ENCODE measurements at regions not wholly inside any gene's neighbourhood (a gene's known extent, or its start where the extent isn't known, plus 50 kb on each side); places are given as distances from the start of the nearest gene placed in this dataset.

DNA sequence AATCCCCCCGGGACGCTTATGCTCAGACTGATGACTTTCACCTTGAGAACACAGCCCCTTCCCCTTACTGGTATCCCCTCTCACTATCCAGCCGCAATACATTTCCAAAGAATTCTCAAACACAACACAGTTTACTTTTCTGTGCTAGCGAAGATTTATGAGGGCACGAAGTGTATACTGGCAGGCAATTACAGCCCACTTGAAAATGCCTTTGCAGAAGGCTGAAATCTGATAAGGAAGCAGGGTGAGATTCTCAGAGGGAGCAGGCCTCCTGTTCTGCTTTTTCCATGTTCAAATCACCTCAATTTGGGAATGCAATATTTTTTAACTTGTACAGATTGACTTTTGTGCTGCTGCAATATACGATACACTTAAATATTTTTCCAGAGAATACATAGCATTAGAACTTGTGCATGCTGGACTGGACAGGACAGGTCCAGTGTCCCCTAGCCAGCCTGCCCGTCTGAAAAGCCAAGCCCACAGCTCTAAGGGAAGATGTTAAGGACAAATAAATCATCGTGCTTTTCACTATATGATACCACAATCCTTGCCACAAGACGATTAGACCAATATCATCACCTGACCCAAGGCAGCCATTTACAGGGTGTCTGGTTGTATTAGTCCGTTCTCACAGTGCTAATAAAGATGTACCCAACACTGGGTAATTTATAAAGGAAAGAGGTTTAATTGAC, 262.1 kb downstream of the EPHA4 start:
- H3K27ac ChIP-seq = no peak overlapping the region
- no peaks in the 10 kb centered on the region for H3K4me1 ChIP-seq (replicated peaks in 1 of 2)
- intact Hi-C loops (cut with DNase I) = no loop called here
- no peaks in the 10 kb centered on the region for H3K36me3 ChIP-seq (replicated peaks in 1 of 2)
- no peak for DNase-seq
- H3K27me3 ChIP-seq = no peaks in the 10 kb centered on the region
- no peak for TF ChIP-seq POLR2A (IDR thresholded peaks at IDR 0.05)
- TF ChIP-seq, protein P1, sequence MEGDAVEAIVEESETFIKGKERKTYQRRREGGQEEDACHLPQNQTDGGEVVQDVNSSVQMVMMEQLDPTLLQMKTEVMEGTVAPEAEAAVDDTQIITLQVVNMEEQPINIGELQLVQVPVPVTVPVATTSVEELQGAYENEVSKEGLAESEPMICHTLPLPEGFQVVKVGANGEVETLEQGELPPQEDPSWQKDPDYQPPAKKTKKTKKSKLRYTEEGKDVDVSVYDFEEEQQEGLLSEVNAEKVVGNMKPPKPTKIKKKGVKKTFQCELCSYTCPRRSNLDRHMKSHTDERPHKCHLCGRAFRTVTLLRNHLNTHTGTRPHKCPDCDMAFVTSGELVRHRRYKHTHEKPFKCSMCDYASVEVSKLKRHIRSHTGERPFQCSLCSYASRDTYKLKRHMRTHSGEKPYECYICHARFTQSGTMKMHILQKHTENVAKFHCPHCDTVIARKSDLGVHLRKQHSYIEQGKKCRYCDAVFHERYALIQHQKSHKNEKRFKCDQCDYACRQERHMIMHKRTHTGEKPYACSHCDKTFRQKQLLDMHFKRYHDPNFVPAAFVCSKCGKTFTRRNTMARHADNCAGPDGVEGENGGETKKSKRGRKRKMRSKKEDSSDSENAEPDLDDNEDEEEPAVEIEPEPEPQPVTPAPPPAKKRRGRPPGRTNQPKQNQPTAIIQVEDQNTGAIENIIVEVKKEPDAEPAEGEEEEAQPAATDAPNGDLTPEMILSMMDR (IDR thresholded peaks at IDR 0.05) = no peak
- H3K4me3 ChIP-seq = no peak overlapping the region
- H3K9me3 ChIP-seq (replicated peaks in 1 of 3) = no peaks in the 10 kb centered on the region
- 80 to 87% (median 84%) methylated on average over 10 of the region's 10 CpGs for WGBS, 4 donors

DNA sequence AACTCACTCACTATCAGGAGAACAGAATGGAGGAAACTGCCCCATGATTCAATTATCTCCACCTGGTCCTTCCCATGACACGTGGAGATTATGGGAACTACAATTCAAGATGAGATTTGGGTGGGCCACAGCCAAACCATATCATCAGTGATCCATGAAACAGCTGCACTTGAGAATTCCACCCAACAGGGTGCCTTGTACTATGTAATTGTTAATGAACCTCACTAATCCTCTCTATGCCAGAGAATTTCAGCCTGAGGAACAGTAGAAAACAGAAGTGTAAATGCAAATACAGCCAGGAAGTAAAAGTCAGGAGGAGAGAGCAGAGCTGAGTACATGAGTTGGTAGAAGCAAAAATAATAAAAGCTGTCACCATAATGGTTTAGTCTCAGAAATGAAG, 261.4 kb downstream of the EPHA4 start:
- WGBS, 4 donors = 82 to 95% (median 92%) methylated on average over 1 of the region's 1 CpG
- no peak for TF ChIP-seq POLR2A (IDR thresholded peaks at IDR 0.05)
- TF ChIP-seq, protein P1 (IDR thresholded peaks at IDR 0.05) = no peak
- H3K27me3 ChIP-seq = no peaks in the 10 kb centered on the region
- intact Hi-C loops (cut with DNase I) = no loop called here
- H3K4me1 ChIP-seq (replicated peaks in 1 of 2) = no peaks in the 10 kb centered on the region
- H3K4me3 ChIP-seq = no peak overlapping the region
- H3K9me3 ChIP-seq (replicated peaks in 1 of 3) = no peaks in the 10 kb centered on the region
- H3K27ac ChIP-seq = no peak overlapping the region
- no peaks in the 10 kb centered on the region for H3K36me3 ChIP-seq (replicated peaks in 1 of 2)
- DNase-seq = no peak

DNA sequence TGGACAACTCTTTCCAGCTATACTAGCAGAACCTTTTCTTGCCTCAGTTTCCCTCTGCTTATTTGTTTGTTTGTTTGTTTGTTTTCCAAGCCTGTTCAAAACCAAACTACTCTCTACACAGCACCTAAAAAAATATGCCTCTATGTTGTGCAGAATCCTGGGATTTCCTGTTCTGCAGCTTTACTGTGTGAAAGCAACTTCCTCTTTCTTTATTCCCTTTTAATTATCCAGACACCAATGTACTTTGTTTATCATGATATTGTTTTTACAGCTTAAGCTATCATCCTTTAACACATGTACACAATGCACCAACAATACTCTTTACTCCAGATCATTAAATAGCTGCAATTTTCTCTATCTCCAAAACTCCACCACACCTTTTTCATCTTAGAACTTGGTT, 259.5 kb downstream of the EPHA4 start:
- intact Hi-C loops (cut with DNase I) = no loop called here
- DNase-seq = no peak
- Histone ChIP-seq H3K4me3 (no peak overlapping the region), H3K9me3 (replicated peaks in 1 of 3) (no peaks in the 10 kb centered on the region), H3K27ac (no peak overlapping the region), H3K36me3 (replicated peaks in 1 of 2) (no peaks in the 10 kb centered on the region), H3K4me1 (replicated peaks in 1 of 2) (no peaks in the 10 kb centered on the region), H3K27me3 (no peaks in the 10 kb centered on the region)
- TF ChIP-seq, protein P1 (IDR thresholded peaks at IDR 0.05) = no peak
- TF ChIP-seq POLR2A (IDR thresholded peaks at IDR 0.05) = no peak

DNA sequence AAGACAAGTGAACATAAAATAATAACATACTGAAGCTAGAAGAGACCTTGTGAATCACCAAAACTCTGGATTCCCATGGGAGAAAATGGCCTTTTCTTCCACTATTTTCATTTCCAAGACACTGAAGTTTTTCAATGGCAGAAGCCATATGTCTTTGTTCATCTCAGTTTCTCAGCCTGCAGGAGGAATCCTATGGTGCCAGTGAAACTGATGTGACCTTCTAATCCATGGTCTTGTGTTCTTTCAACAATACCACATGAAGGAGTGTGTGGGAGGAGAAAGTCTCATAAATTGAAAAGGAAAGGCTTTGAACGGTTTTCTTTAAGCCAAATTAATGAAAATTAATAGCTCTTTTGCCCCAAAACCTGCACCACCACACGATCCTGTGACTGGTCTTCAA, 257.3 kb downstream of the EPHA4 start:
- no peak overlapping the region for H3K4me3 ChIP-seq
- no peak overlapping the region for H3K27ac ChIP-seq
- intact Hi-C loops (cut with DNase I) = no loop called here
- no peaks in the 10 kb centered on the region for H3K27me3 ChIP-seq
- no peaks in the 10 kb centered on the region for H3K9me3 ChIP-seq (replicated peaks in 1 of 3)
- TF ChIP-seq, protein P1 (IDR thresholded peaks at IDR 0.05) = no peak
- no peak for TF ChIP-seq POLR2A (IDR thresholded peaks at IDR 0.05)
- DNase-seq = no peak
- WGBS, 4 donors = 36 to 71% (median 54%) methylated on average over 2 of the region's 2 CpGs
- H3K36me3 ChIP-seq (replicated peaks in 1 of 2) = no peaks in the 10 kb centered on the region
- H3K4me1 ChIP-seq (replicated peaks in 1 of 2) = no peaks in the 10 kb centered on the region
